Caco-2 (cell line): ENCODE measurements at regions not wholly inside any gene's neighbourhood (a gene's known extent, or its start where the extent isn't known, plus 50 kb on each side); places are given as distances from the start of the nearest gene placed in this dataset.

Source experiments
- BruUV-seq: library from RNA; stranded (reverse); fragments of 400-500 nt; replicated peaks from 2 replicates; lab custom pipeline; 2021; lab: Mats Ljungman, UMichigan
- CTCF ChIA-PET: fragments of 300-600 bp; sonication (Branson Sonifier 250); formaldehyde crosslinking; loops from one replicate; lab custom pipeline; 2022; ENCODE audit warnings: antibody characterized with exemption; lab: Charles Lee
- POLR2A ChIA-PET: fragments of 300-600 bp; sonication (Branson Sonifier 250); formaldehyde crosslinking; loops from one replicate; lab custom pipeline; 2022; ENCODE audit warnings: antibody characterized with exemption; lab: Charles Lee
- DNase-seq, 2 experiments: peaks; one replicate each; pipeline versions ENCODE4 v3.0.0 to v3.0.0-alpha.2; 2020 to 2022
- H3K27me3 ChIP-seq: replicated peaks from 2 replicates; pipeline ENCODE4 v1.6.0; 2011; ENCODE audit warnings: low read length; ENCODE audit not compliant: control insufficient read depth, insufficient read depth
- H3K36me3 ChIP-seq: 2 replicates; pipeline ENCODE4 v1.5.1; 2011; ENCODE audit warnings: low read length; ENCODE audit not compliant: control insufficient read depth, insufficient read depth
- H3K4me1 ChIP-seq: fragments of 250-450 bp; sonication (Bioruptor Pico); 2 replicates; pipeline ENCODE4 v1.5.1; 2020; ENCODE audit warnings: mild to moderate bottlenecking
- H3K4me3 ChIP-seq: 2 replicates; pipeline ENCODE4 v1.5.1; 2011; ENCODE audit warnings: low read depth, mild to moderate bottlenecking, control low read depth, low read length
- H3K9me3 ChIP-seq: fragments of 250-450 bp; sonication (Bioruptor Pico); 2 replicates; pipeline ENCODE4 v1.5.1; 2020; ENCODE audit warnings: mild to moderate bottlenecking, moderate library complexity
- H3K27ac Mint-ChIP-seq: one replicate; pipeline ENCODE4 v1.8.0; 2022; ENCODE audit warnings: mixed read lengths; ENCODE audit not compliant: unreplicated experiment
- H3K27me3 Mint-ChIP-seq: one replicate; pipeline ENCODE4 v1.8.0; 2022; ENCODE audit warnings: mixed read lengths; ENCODE audit not compliant: insufficient read depth, unreplicated experiment
- H3K36me3 Mint-ChIP-seq: one replicate; pipeline ENCODE4 v1.8.0; 2022; ENCODE audit warnings: mild to moderate bottlenecking, mixed read lengths; ENCODE audit not compliant: insufficient read depth, unreplicated experiment
- H3K4me1 Mint-ChIP-seq: one replicate; pipeline ENCODE4 v1.8.0; 2022; ENCODE audit warnings: low read depth, mixed read lengths; ENCODE audit not compliant: unreplicated experiment
- H3K4me3 Mint-ChIP-seq: one replicate; pipeline ENCODE4 v1.8.0; 2022; ENCODE audit warnings: mild to moderate bottlenecking, moderate library complexity, mixed read lengths; ENCODE audit not compliant: unreplicated experiment
- H3K9me3 Mint-ChIP-seq: one replicate; pipeline ENCODE4 v1.8.0; 2022; ENCODE audit warnings: mixed read lengths; ENCODE audit not compliant: unreplicated experiment
- intact Hi-C: fragments of 100-400 bp; cut with micrococcal nuclease; formaldehyde crosslinking; loops from one replicate; pipeline ENCODE4 v1.10.0; 2022; ENCODE audit not compliant: unreplicated experiment
- TF ChIP-seq, protein P1 (sequence below), 2 experiments: fragments of 200-600 bp in 1 of 2; IDR thresholded peaks; 1 replicate in 1 of 2; 2 replicates in 1 of 2; pipeline versions ENCODE4 v1.5.1 to v1.8.0; 2011 to 2022; ENCODE audit warnings: antibody characterized with exemption in 1 of 2, control low read depth in 1 of 2, inconsistent platforms in 1 of 2, low read depth in 1 of 2, low read length in 1 of 2, mild to moderate bottlenecking in 1 of 2, moderate library complexity in 1 of 2; ENCODE audit not compliant: insufficient read depth in 1 of 2, severe bottlenecking in 1 of 2, unreplicated experiment in 1 of 2

DNA sequence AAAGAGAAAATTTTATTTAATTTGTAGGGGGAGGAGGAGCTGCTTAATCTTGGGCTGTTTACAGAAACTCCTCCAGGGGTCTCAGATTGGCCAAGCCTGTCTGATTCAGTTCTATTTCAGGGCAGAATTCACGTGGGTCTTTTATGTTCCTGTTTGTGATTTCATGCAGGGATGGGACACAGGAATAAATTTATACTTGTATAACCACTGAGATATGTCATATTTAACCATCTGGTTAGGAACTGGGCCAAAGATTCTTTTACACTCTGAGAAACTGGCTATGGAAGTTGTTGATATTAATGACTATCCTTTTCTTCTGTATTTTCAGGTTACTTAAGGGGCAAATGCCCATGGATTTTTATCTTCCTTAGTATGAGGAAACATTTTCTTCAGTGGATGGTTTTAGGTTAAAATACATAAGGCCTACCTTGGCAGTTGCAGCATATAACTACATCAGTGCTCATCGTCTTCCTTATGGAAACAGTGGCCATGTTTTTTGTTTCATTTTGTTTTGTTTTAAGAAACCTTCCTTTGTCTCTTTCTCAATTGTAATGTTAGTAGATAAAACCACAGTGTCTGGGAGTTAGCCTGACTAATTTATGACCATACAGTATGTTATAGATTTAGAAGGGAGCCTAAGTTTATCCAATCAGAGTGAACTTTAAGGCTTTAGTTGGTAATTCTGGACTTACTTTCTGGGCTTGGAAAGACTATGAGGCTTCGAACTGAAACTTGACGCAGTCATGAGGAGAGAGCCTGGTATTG lies 132.4 kb upstream of the ANO3 start:
- Histone ChIP-seq H3K4me3 (no peak overlapping the region), H3K27me3 (no peaks in the 10 kb centered on the region), H3K9me3 (no peaks in the 10 kb centered on the region), H3K36me3 (no peaks in the 10 kb centered on the region), H3K4me1 (peaks cover 19% of the 10 kb centered on the region)
- TF ChIP-seq, protein P1, sequence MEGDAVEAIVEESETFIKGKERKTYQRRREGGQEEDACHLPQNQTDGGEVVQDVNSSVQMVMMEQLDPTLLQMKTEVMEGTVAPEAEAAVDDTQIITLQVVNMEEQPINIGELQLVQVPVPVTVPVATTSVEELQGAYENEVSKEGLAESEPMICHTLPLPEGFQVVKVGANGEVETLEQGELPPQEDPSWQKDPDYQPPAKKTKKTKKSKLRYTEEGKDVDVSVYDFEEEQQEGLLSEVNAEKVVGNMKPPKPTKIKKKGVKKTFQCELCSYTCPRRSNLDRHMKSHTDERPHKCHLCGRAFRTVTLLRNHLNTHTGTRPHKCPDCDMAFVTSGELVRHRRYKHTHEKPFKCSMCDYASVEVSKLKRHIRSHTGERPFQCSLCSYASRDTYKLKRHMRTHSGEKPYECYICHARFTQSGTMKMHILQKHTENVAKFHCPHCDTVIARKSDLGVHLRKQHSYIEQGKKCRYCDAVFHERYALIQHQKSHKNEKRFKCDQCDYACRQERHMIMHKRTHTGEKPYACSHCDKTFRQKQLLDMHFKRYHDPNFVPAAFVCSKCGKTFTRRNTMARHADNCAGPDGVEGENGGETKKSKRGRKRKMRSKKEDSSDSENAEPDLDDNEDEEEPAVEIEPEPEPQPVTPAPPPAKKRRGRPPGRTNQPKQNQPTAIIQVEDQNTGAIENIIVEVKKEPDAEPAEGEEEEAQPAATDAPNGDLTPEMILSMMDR (IDR thresholded peaks at IDR 0.05; ENCODE audit: insufficient read depth in 1 of 2, low read depth in 1 of 2, low read length in 1 of 2, severe bottlenecking in 1 of 2, unreplicated experiment in 1 of 2): no peak
- Mint-ChIP-seq H3K4me3 (no peak overlapping the region), H3K36me3 (no peaks in the 10 kb centered on the region), H3K9me3 (no peaks in the 10 kb centered on the region), H3K27me3 (no peaks in the 10 kb centered on the region), H3K27ac (no peak overlapping the region), H3K4me1 (peaks cover 12% of the 10 kb centered on the region)
- ChIA-PET POLR2A (no interaction called here), CTCF (no interaction called here)
- BruUV-seq: no TSS peak
- DNase-seq: no peak
- intact Hi-C loops: no loop called here

DNA sequence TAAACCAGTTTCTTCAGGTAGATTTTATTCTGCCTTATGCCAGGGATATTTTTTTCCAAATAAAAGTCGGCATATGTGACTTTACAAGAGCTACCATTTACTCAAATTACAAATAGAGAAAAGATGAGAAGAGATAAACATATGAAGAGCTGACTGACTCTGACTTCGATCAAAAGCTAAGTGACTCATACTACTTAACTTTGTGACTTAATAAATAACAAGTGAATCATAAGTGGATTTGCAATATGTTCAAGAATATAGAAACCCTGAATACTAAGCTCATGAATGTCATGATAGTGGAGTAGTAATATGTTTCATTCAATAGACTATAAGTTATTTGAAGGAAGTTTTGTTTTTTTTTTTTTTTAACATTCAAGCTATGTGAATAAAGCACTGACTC lies 130.5 kb upstream of the ANO3 start:
- POLR2A ChIA-PET: no interaction called here
- TF ChIP-seq, protein P1 (IDR thresholded peaks at IDR 0.05; ENCODE audit: insufficient read depth in 1 of 2, low read depth in 1 of 2, low read length in 1 of 2, severe bottlenecking in 1 of 2, unreplicated experiment in 1 of 2): no peak
- CTCF ChIA-PET: no interaction called here
- H3K36me3 ChIP-seq: no peaks in the 10 kb centered on the region
- peaks cover under 1% of the 10 kb centered on the region; the same call in 1 of the 2 replicates for H3K4me1 ChIP-seq
- H3K27me3 ChIP-seq: no peaks in the 10 kb centered on the region
- no peaks in the 10 kb centered on the region for H3K9me3 Mint-ChIP-seq
- H3K27ac Mint-ChIP-seq: no peak overlapping the region
- intact Hi-C loops: no loop called here
- H3K4me3 ChIP-seq: no peak overlapping the region
- DNase-seq: no peak
- H3K4me1 Mint-ChIP-seq: no peaks in the 10 kb centered on the region
- H3K9me3 ChIP-seq: no peaks in the 10 kb centered on the region
- BruUV-seq: no TSS peak
- H3K4me3 Mint-ChIP-seq: no peak overlapping the region
- H3K27me3 Mint-ChIP-seq: no peaks in the 10 kb centered on the region
- H3K36me3 Mint-ChIP-seq: no peaks in the 10 kb centered on the region

GRCh38 chr11:26202754-26203153 lies 129.2 kb upstream of the ANO3 start:
- Mint-ChIP-seq H3K9me3 (no peaks in the 10 kb centered on the region), H3K4me3 (no peak overlapping the region), H3K27me3 (no peaks in the 10 kb centered on the region), H3K27ac (no peak overlapping the region), H3K36me3 (no peaks in the 10 kb centered on the region), H3K4me1 (no peaks in the 10 kb centered on the region)
- H3K4me3 ChIP-seq: no peak overlapping the region
- intact Hi-C loops: no loop called here
- TF ChIP-seq, protein P1 (IDR thresholded peaks at IDR 0.05; ENCODE audit: insufficient read depth in 1 of 2, low read depth in 1 of 2, low read length in 1 of 2, severe bottlenecking in 1 of 2, unreplicated experiment in 1 of 2): no peak
- CTCF ChIA-PET: no interaction called here
- no peak for DNase-seq
- no peaks in the 10 kb centered on the region for H3K27me3 ChIP-seq
- no peaks in the 10 kb centered on the region for H3K4me1 ChIP-seq
- no TSS peak for BruUV-seq
- POLR2A ChIA-PET: no interaction called here
- H3K9me3 ChIP-seq: no peaks in the 10 kb centered on the region
- H3K36me3 ChIP-seq: no peaks in the 10 kb centered on the region
